HG03378 (cell line): ENCODE measurements at regions not wholly inside any gene's neighbourhood (a gene's known extent, or its start where the extent isn't known, plus 50 kb on each side); places are given as distances from the start of the nearest gene placed in this dataset.
"Not testable (repeated sequence)": the region's sequence is repeated elsewhere in the genome, so short reads cannot be mapped to it uniquely, and the experiment has no call there.

Experiments
- ATAC-seq: cut with Tn5 transposase; IDR thresholded peaks from one replicate; pipeline ENCODE4 v1.9.1; 2021; ENCODE audit warnings: mild to moderate bottlenecking, moderate library complexity; ENCODE audit not compliant: unreplicated experiment

DNA sequence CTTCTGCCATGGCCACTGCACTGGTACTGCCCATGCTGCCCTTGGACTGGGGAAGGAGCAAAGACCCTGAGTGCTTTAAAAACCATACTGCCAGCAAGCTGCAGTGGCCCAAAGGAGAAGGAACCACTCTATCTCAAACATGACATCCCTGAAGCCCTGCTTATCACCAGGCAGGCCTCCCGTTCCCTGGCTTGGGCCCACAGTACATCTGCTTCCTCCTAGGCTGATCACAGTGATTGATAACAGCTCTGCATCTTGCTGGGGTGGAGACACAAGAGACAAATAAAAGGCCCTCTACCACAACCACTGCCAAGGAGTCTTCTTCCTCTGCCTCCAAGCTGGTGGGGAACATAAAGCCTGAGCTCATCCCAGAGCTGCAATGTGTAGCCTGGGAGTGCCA, 567.5 kb downstream of the TRHDE start:
- ATAC-seq: no peak

DNA sequence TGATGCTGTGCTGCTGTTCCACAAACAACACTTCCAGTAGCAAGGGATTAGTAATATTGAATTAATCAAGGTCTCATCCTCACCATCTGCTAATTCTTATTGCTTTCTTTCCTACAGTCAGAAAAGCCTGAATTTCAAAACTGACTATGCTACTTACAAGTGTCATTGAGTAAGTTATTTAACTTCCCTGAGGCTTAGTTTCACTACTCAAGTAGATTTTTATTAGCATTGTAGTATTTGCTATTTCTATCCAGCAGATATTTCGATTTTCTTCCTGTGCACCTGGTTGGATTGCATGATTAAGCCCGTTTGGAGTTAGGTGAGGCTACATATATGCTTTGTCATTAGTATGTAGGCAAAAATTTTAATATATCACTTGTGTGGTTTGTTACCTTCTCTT, 591.5 kb downstream of the TRHDE start:
- no peak for ATAC-seq

DNA sequence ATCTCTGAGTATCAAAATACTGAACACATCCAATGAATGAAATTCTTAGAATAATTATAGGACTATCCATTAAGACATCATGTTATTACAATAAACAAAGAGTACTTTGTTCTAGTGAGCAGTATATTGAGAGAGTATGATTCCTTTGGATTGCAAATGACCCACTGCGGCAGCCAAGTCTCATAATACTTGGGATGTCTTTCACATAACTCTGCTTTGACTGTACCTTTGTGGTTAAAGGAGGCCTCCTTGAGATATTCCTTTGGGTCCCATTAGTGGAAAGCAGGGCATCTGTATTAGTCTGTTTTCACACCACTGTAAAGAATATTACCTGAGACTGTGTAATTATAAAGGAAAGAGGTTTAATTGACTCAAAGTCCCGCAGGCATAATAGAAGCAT, 593.8 kb downstream of the TRHDE start:
- no peak for ATAC-seq

- ATAC-seq: no peak
These were observed 596.9 kb downstream of the TRHDE start for GRCh38 chr12:72869024-72869423.

DNA sequence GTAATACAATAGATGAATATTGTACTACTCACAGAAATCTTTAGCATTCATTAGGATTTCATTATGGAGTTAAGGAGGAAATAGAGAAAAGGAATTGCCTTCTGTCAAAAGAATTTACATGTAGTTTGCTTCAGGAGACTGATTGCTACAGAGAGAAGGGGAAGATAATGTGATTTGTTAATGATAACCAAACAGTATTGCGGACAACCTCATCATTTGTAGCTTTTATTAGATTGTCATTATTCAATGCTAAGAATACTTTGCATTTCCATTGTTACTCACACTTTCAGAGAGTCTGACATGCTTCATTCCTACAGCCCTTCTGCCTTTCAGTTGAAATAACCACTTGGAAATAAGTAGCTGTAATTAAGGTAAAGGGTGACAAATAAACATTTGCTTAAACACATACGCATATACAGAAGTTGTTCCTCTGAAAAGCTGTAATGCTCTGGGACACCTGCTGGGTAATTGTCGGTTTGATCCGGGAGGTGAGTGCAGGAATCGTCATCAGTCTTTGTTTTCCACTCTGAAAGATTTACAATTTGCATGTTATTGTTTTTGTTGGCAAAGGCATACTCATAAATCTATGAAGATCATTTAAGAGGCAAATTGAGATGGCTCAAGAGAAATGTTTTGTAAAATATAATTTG, 600.2 kb downstream of the TRHDE start:
- no peak for ATAC-seq

DNA sequence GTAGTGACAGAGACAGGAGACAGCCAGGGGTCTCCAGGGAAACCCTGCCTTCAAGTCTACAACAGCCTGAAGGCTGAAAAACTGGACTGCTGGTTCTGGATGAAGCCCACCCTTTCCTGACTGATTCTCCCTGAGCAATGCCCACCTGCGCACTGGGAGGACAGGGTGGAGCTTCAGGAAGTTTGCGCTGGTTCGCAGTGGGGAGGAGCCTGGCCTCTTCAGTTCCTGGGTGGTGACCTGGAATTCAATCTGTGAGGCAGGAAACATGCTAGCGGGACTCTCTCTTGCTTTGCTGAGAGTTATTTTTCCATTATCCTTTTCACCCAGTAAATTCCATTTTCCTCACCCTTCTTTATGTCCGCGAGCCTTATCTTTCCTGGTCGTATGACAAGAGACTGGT, 600.8 kb downstream of the TRHDE start:
- ATAC-seq: no peak

DNA sequence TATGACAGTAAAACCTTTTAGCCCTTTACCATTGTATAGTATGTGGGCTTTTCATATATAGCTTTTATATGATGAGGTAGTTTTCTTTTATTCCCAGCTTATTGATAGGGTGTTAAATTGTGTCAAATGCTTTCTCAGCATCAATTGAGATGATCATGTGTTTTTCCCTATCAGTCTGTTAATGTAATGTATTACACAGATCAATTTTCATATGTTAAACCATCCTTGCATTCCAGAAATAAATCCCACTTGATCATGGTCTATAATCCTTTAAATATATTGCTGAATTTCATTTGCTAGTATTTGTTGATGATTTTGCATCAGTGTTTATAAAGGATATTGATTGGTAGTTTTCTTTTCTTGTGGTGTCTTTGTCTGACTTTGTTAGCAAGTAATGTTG, 603.9 kb downstream of the TRHDE start:
- no peak for ATAC-seq

- no peak for ATAC-seq
These were observed 616.5 kb downstream of the TRHDE start for GRCh38 chr12:72888693-72889092.

GRCh38 chr12:72889791-72890190, 617.6 kb downstream of the TRHDE start:
- no peak for ATAC-seq

- no peak for ATAC-seq
These were observed 629.5 kb downstream of the TRHDE start for GRCh38 chr12:72901685-72902084.

- ATAC-seq: no peak
These were observed 653.5 kb downstream of the TRHDE start for GRCh38 chr12:72925716-72926115.

DNA sequence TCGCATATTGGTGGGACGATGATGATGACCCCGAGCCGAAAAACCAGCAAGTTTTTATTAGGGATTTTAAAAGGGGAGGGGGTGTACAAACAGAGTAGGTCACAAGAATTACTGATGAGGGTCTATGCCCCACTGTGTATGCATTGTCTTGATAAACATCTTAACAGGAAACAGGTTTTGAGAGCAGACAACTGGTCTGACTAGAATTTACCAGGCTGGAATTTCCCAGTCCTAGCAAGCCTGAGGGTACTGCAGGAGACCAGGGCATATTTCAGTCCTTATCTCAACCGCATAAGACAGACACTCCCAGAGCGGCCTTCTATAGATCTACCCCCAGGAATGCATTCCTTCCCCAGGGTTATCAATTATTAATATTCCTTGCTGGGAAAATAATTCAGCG, 659.7 kb downstream of the TRHDE start:
- not testable (repeated sequence) for ATAC-seq

- no peak for ATAC-seq
These were observed 665.3 kb downstream of the TRHDE start for GRCh38 chr12:72937486-72937885.

- no peak for ATAC-seq
These were observed 685.3 kb downstream of the TRHDE start for GRCh38 chr12:72957454-72957853.

- ATAC-seq: no peak
These were observed 694.5 kb downstream of the TRHDE start for GRCh38 chr12:72966684-72967083.

DNA sequence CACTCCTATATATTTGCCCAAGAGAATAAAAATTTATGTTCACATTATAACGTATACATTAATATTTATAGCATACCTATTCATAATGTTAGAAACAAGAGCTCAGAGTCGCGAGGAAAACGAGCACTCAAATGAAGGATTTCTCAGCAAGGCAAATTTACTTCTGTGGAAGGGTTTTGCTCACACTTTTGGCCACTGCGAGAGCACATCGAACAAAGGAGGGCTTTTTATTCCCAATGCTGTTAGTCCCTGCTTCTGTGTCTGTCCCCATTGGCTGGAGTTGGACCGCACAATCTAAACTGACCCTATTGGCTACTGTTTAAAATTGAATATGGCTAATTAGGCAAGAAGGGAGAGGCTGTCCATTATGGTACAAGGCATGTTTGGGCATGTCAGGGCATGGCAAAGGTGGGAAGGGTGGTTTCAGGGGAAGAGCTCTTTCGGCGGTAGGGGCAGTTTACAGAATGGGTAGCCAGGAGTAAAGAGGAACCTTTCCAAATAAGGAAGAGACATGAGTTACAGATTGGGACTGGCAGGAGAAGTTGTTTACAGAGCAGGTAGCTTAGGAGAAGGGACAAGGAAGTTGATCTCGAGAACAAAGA, 702.9 kb downstream of the TRHDE start:
- no peak for ATAC-seq

- no peak for ATAC-seq
These were observed 706.8 kb downstream of the TRHDE start for GRCh38 chr12:72978999-72979398.

GRCh38 chr12:72982356-72982755, 710.2 kb downstream of the TRHDE start:
- no peak for ATAC-seq

DNA sequence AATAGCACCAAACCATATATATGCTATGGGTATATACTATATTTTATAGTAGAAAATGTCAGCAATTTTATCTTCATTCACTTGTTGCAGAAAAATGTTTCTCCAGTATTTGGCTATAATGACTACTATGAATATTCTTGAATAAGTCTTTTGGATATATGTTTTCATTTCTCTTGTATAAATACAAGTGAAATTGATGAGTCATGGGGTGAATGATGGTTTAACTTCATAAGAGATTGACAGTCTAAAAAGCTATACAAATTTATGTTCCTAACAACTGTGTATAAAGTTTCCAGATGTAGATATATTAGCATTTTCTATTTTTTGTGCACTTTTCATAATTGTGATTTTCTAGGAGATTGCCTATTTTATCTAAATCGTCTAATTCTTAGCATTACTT, 714.8 kb downstream of the TRHDE start:
- ATAC-seq: no peak

DNA sequence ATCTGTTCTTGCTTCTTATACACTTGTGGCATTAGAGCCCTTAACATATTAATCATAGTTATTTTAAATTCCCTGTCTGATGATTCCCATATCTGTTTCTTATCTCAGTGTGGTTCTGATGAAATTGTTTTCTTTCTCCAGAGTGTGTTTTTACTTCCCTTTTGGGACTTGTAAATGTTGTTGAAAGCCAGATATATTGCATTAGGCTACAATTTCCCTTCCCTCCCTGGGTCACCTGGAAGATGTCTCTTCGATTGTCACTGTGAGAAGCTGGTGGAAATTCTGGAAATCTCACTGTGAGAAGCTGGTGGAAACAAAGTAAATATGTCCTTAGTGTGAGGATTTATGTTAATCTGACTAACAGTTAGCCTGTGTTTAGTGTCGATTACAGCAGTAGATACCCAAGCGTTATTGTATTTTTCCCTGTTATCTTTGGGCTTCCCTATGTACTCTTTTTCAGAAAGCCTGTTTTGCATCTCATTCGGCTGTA, 717.3 kb downstream of the TRHDE start:
- no peak for ATAC-seq

- not testable (repeated sequence) for ATAC-seq
These were observed 722.9 kb downstream of the TRHDE start for GRCh38 chr12:72995029-72995428.

- ATAC-seq: no peak
These were observed 723.4 kb downstream of the TRHDE start for GRCh38 chr12:72995616-72996015.

DNA sequence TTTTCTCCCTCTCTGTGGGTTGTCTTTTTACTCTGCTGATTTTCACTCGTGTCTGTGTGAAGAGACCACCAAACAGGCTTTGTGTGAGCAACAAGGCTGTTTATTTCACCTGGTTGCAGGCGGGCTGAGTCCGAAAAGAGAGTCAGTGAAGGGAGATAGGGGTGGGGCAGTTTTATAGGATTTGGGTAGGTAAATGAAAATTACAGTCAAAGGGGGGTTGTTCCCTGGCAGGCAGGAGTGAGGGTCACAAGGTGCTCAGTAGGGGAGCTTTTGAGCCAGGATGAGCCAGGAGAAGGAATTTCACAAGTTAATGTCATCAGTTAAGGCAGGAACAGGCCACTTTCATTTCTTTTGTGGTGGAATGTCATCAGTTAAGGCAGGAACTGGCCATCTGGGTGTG, 729.6 kb downstream of the TRHDE start:
- ATAC-seq: not testable (repeated sequence)
